ENCODE measurements at regions not wholly inside any gene's neighbourhood (a gene's known extent, or its start where the extent isn't known, plus 50 kb on each side); places are given as distances from the start of the nearest gene placed in this dataset.

DNA sequence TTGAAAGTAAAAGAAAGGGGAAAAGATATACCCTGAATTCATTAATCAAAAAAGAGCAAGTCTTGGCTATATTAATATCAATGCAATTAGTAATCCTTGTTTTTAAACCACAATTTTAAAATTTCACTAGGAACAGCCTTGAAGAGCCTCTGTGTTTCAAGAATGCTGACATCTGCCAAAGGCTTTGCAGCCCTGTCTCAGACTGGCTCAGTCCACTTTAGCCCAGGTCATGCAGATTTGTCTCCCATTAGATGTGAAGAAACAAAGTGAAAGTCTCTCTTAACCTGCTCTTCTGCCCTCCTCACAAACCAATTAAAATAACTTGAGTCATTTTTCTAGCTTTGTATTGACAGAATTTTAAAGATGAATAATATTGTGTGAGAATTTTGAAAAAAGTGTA, 102.7 kb upstream of the CARMIL1 start:
- H4K5ac ChIP-seq (ENCODE audit: insufficient read length, low read depth, low read length): no peak overlapping the region
- no peak overlapping the region for H3K14ac ChIP-seq (ENCODE audit: insufficient read length)
- H3K27ac ChIP-seq (ENCODE audit: low read depth, low read length): no peak overlapping the region
- ChIA-PET CTCF (ENCODE audit: partially characterized antibody) (interaction anchor here (1.3 kb wide), 1 partner anchor 9 kb away, joined by 3 read pairs; no protein-coding TSS in a partner anchor), POLR2A (ENCODE audit: partially characterized antibody) (no interaction called here)
- no peak overlapping the region for H3K4ac ChIP-seq (replicated peaks; ENCODE audit: insufficient read length, low read depth, low read length)
- no peak overlapping the region for H3K18ac ChIP-seq (ENCODE audit: extremely low read depth, low read length)
- H3K56ac ChIP-seq (replicated peaks; ENCODE audit: insufficient read length, low read depth, low read length): no peak overlapping the region
- H3K79me2 ChIP-seq (ENCODE audit: control insufficient read depth in 1 of 2, insufficient read depth in 2 of 2, low read length in 2 of 2): no peaks in the 10 kb centered on the region
- no peaks in the 10 kb centered on the region for H4K20me1 ChIP-seq (replicated peaks in 1 of 2; ENCODE audit: control insufficient read depth in 1 of 2, insufficient read depth in 2 of 2, low read length in 2 of 2)
- no peak overlapping the region for H3K4me2 ChIP-seq (ENCODE audit: insufficient read depth in 1 of 2, low read depth in 2 of 2, low read length in 2 of 2)
- no peak overlapping the region for H4K8ac ChIP-seq (ENCODE audit: extremely low read depth, insufficient read depth, low read length)
- no peaks in the 10 kb centered on the region for H3K36me3 ChIP-seq (ENCODE audit: control insufficient read depth in 2 of 4, insufficient read depth in 4 of 4, low read length in 3 of 4)
- no peaks in the 10 kb centered on the region for H3K9me3 ChIP-seq (ENCODE audit: insufficient read depth in 2 of 2, low read depth in 1 of 2, low read length in 1 of 2)
- H3K23me2 ChIP-seq (ENCODE audit: low read depth, low read length): no peaks in the 10 kb centered on the region; the same call in 1 of the 2 replicates
- FAIRE-seq (no peak), DNase-seq (ENCODE audit: low read depth in 1 of 2, low spot score in 2 of 2) (no peak)
- no peak overlapping the region for H3K23ac ChIP-seq (ENCODE audit: insufficient read length)
- H2AFZ ChIP-seq (ENCODE audit: low read length): no peak overlapping the region
- H4K91ac ChIP-seq (replicated peaks; ENCODE audit: insufficient read length, low read length): no peak overlapping the region
- H3K9ac ChIP-seq (replicated peaks in 1 of 4; ENCODE audit: extremely low read depth in 1 of 4, low read depth in 3 of 4, low read length in 3 of 4): no peak overlapping the region
- H2BK5ac ChIP-seq (ENCODE audit: low read depth, low read length): no peak overlapping the region
- no peak overlapping the region for H2BK12ac ChIP-seq (ENCODE audit: low read depth, low read length)
- no peaks in the 10 kb centered on the region for H3K27me3 ChIP-seq (replicated peaks in 1 of 4; ENCODE audit: control insufficient read depth in 3 of 4, extremely low read depth in 1 of 4, insufficient read depth in 3 of 4, low read length in 3 of 4)
- H2BK15ac ChIP-seq (ENCODE audit: low read length): no peak overlapping the region
- no peaks in the 10 kb centered on the region for H3K4me1 ChIP-seq (replicated peaks in 1 of 4; ENCODE audit: control insufficient read depth in 3 of 4, insufficient read depth in 4 of 4, low read length in 3 of 4)
- H2BK120ac ChIP-seq (replicated peaks; ENCODE audit: low read depth, low read length): no peak overlapping the region
- no peaks in the 10 kb centered on the region for H3K79me1 ChIP-seq (ENCODE audit: low read depth, low read length)
- H2BK20ac ChIP-seq (ENCODE audit: low read length): no peak overlapping the region
- no peak overlapping the region for H2AK5ac ChIP-seq (ENCODE audit: low read depth, low read length)
- H3K4me3 ChIP-seq (ENCODE audit: extremely low read depth in 1 of 4, insufficient read depth in 2 of 4, low read depth in 3 of 4, low read length in 4 of 4): no peak overlapping the region
- TF ChIP-seq CREB1 (IDR thresholded peaks at IDR 0.05) (no peak), YY1 (IDR thresholded peaks at IDR 0.05; ENCODE audit: low read depth, low read length) (no peak), ASH2L (IDR thresholded peaks at IDR 0.05; ENCODE audit: low read length) (no peak), CBX5 (IDR thresholded peaks at IDR 0.05; ENCODE audit: low read depth, low read length) (no peak), CTBP2 (IDR thresholded peaks at IDR 0.05; ENCODE audit: borderline replicate concordance, insufficient read depth, insufficient read length, low read length) (no peak), SP4 (IDR thresholded peaks at IDR 0.05; ENCODE audit: low read length) (no peak), CBX8 (IDR thresholded peaks at IDR 0.05; ENCODE audit: borderline replicate concordance, low read depth, low read length) (no peak), MAFK (IDR thresholded peaks at IDR 0.05; ENCODE audit: low read depth, low read length) (no peak), TCF12 (IDR thresholded peaks at IDR 0.05; ENCODE audit: low read depth, low read length) (no peak), GABPA (IDR thresholded peaks at IDR 0.05; ENCODE audit: borderline replicate concordance, insufficient read depth, low read length) (no peak), JUN (IDR thresholded peaks at IDR 0.05; ENCODE audit: low read depth, low read length) (no peak), TAF1 (IDR thresholded peaks at IDR 0.05; ENCODE audit: low read depth, low read length) (no peak), RAD21 (IDR thresholded peaks at IDR 0.05 in 1 of 2, conservative IDR thresholded peaks at IDR 0.05 in 1 of 2; ENCODE audit: low read depth in 2 of 2, low read length in 2 of 2) (no peak), SIN3A (conservative IDR thresholded peaks at IDR 0.05 in 1 of 2, IDR thresholded peaks at IDR 0.05 in 1 of 2; ENCODE audit: low read depth in 1 of 2, low read length in 2 of 2) (no peak), POLR2AphosphoS5 (IDR thresholded peaks at IDR 0.05; ENCODE audit: low read depth, low read length) (no peak), POLR2A (IDR thresholded peaks at IDR 0.05; ENCODE audit: control extremely low read depth in 1 of 2, low read depth in 2 of 2, low read length in 2 of 2) (no peak), CEBPB (IDR thresholded peaks at IDR 0.05; ENCODE audit: low read depth, low read length) (no peak), ZNF274 (IDR thresholded peaks at IDR 0.05; ENCODE audit: borderline replicate concordance, extremely low read depth, low read length) (no peak)

Data from H1 (cell line).